ENCODE measurements at regions not wholly inside any gene's neighbourhood (a gene's known extent, or its start where the extent isn't known, plus 50 kb on each side); places are given as distances from the start of the nearest gene placed in this dataset.
"Not testable (repeated sequence)": the region's sequence is repeated elsewhere in the genome, so short reads cannot be mapped to it uniquely, and the experiment has no call there.

- not testable (repeated sequence) for H3K27ac Mint-ChIP-seq; DNase-seq (ENCODE audit: low spot score)
These were observed 130.3 kb upstream of the PLGLB1 start for GRCh38 chr2:87151835-87152493.

GRCh38 chr2:87174454-87174853, 152.8 kb upstream of the PLGLB1 start:
- H3K27ac Mint-ChIP-seq; H3K9me3 Mint-ChIP-seq; intact Hi-C loops (cut with micrococcal nuclease); H3K36me3 Mint-ChIP-seq (ENCODE audit: low read depth); H3K4me3 Mint-ChIP-seq (ENCODE audit: low read depth); H3K4me1 Mint-ChIP-seq (ENCODE audit: low read depth); DNase-seq (ENCODE audit: low spot score); H3K27me3 Mint-ChIP-seq (ENCODE audit: low read depth): not testable (repeated sequence)

More at GRCh38 chr2:87151835-87152493, 130.3 kb upstream of the PLGLB1 start:
- H3K36me3 Mint-ChIP-seq (ENCODE audit: low read depth); H3K4me3 Mint-ChIP-seq (ENCODE audit: low read depth); intact Hi-C loops (cut with micrococcal nuclease); H3K9me3 Mint-ChIP-seq; H3K4me1 Mint-ChIP-seq (ENCODE audit: low read depth); H3K27me3 Mint-ChIP-seq (ENCODE audit: low read depth): not testable (repeated sequence)

GRCh38 chr2:87183373-87183772, 161.7 kb upstream of the PLGLB1 start:
- H3K36me3 Mint-ChIP-seq (ENCODE audit: low read depth); intact Hi-C loops (cut with micrococcal nuclease); H3K4me3 Mint-ChIP-seq (ENCODE audit: low read depth); DNase-seq (ENCODE audit: low spot score); H3K27me3 Mint-ChIP-seq (ENCODE audit: low read depth); H3K4me1 Mint-ChIP-seq (ENCODE audit: low read depth); H3K27ac Mint-ChIP-seq; H3K9me3 Mint-ChIP-seq: not testable (repeated sequence)

GRCh38 chr2:87184260-87184659, 162.6 kb upstream of the PLGLB1 start:
- DNase-seq (ENCODE audit: low spot score); H3K4me1 Mint-ChIP-seq (ENCODE audit: low read depth): not testable (repeated sequence)

GRCh38 chr2:87189214-87189613, 167.6 kb upstream of the PLGLB1 start:
- H3K4me1 Mint-ChIP-seq (ENCODE audit: low read depth); DNase-seq (ENCODE audit: low spot score); H3K4me3 Mint-ChIP-seq (ENCODE audit: low read depth); H3K36me3 Mint-ChIP-seq (ENCODE audit: low read depth); H3K27ac Mint-ChIP-seq; H3K9me3 Mint-ChIP-seq; H3K27me3 Mint-ChIP-seq (ENCODE audit: low read depth); intact Hi-C loops (cut with micrococcal nuclease): not testable (repeated sequence)

More at GRCh38 chr2:87184260-87184659, 162.6 kb upstream of the PLGLB1 start:
- H3K36me3 Mint-ChIP-seq (ENCODE audit: low read depth); intact Hi-C loops (cut with micrococcal nuclease); H3K9me3 Mint-ChIP-seq; H3K4me3 Mint-ChIP-seq (ENCODE audit: low read depth); H3K27ac Mint-ChIP-seq; H3K27me3 Mint-ChIP-seq (ENCODE audit: low read depth): not testable (repeated sequence)

GRCh38 chr2:87193336-87193735, 171.7 kb upstream of the PLGLB1 start:
- H3K27ac Mint-ChIP-seq; H3K9me3 Mint-ChIP-seq; H3K4me1 Mint-ChIP-seq (ENCODE audit: low read depth); DNase-seq (ENCODE audit: low spot score); H3K4me3 Mint-ChIP-seq (ENCODE audit: low read depth); intact Hi-C loops (cut with micrococcal nuclease); H3K27me3 Mint-ChIP-seq (ENCODE audit: low read depth); H3K36me3 Mint-ChIP-seq (ENCODE audit: low read depth): not testable (repeated sequence)

GRCh38 chr2:87194254-87194999, 172.8 kb upstream of the PLGLB1 start:
- H3K9me3 Mint-ChIP-seq; DNase-seq (ENCODE audit: low spot score); H3K36me3 Mint-ChIP-seq (ENCODE audit: low read depth); H3K4me1 Mint-ChIP-seq (ENCODE audit: low read depth); intact Hi-C loops (cut with micrococcal nuclease); H3K4me3 Mint-ChIP-seq (ENCODE audit: low read depth); H3K27me3 Mint-ChIP-seq (ENCODE audit: low read depth); H3K27ac Mint-ChIP-seq: not testable (repeated sequence)

- H3K4me1 Mint-ChIP-seq (ENCODE audit: low read depth); DNase-seq (ENCODE audit: low spot score); H3K27ac Mint-ChIP-seq; intact Hi-C loops (cut with micrococcal nuclease); H3K9me3 Mint-ChIP-seq; H3K4me3 Mint-ChIP-seq (ENCODE audit: low read depth); H3K27me3 Mint-ChIP-seq (ENCODE audit: low read depth); H3K36me3 Mint-ChIP-seq (ENCODE audit: low read depth): not testable (repeated sequence)
These were observed 175.2 kb upstream of the PLGLB1 start for GRCh38 chr2:87196720-87197388.

GRCh38 chr2:87198422-87198821, 176.8 kb upstream of the PLGLB1 start:
- H3K9me3 Mint-ChIP-seq; H3K36me3 Mint-ChIP-seq (ENCODE audit: low read depth); DNase-seq (ENCODE audit: low spot score); H3K4me3 Mint-ChIP-seq (ENCODE audit: low read depth); H3K4me1 Mint-ChIP-seq (ENCODE audit: low read depth); H3K27me3 Mint-ChIP-seq (ENCODE audit: low read depth); H3K27ac Mint-ChIP-seq; intact Hi-C loops (cut with micrococcal nuclease): not testable (repeated sequence)

GRCh38 chr2:87199228-87199627, 177.6 kb upstream of the PLGLB1 start:
- H3K4me1 Mint-ChIP-seq (ENCODE audit: low read depth); H3K27me3 Mint-ChIP-seq (ENCODE audit: low read depth); intact Hi-C loops (cut with micrococcal nuclease): not testable (repeated sequence)

GRCh38 chr2:87204569-87205147, 183.0 kb upstream of the PLGLB1 start:
- DNase-seq (ENCODE audit: low spot score); H3K4me3 Mint-ChIP-seq (ENCODE audit: low read depth); H3K4me1 Mint-ChIP-seq (ENCODE audit: low read depth); H3K27ac Mint-ChIP-seq; H3K9me3 Mint-ChIP-seq; H3K27me3 Mint-ChIP-seq (ENCODE audit: low read depth); H3K36me3 Mint-ChIP-seq (ENCODE audit: low read depth); intact Hi-C loops (cut with micrococcal nuclease): not testable (repeated sequence)

More at GRCh38 chr2:87199228-87199627, 177.6 kb upstream of the PLGLB1 start:
- not testable (repeated sequence) for DNase-seq (ENCODE audit: low spot score); H3K9me3 Mint-ChIP-seq; H3K4me3 Mint-ChIP-seq (ENCODE audit: low read depth); H3K27ac Mint-ChIP-seq; H3K36me3 Mint-ChIP-seq (ENCODE audit: low read depth)

- intact Hi-C loops (cut with micrococcal nuclease); H3K4me3 Mint-ChIP-seq (ENCODE audit: low read depth); H3K27me3 Mint-ChIP-seq (ENCODE audit: low read depth); H3K4me1 Mint-ChIP-seq (ENCODE audit: low read depth); DNase-seq (ENCODE audit: low spot score); H3K9me3 Mint-ChIP-seq; H3K36me3 Mint-ChIP-seq (ENCODE audit: low read depth); H3K27ac Mint-ChIP-seq: not testable (repeated sequence)
These were observed 191.3 kb upstream of the PLGLB1 start for GRCh38 chr2:87212938-87213337.

- H3K27me3 Mint-ChIP-seq (ENCODE audit: low read depth); H3K36me3 Mint-ChIP-seq (ENCODE audit: low read depth); H3K9me3 Mint-ChIP-seq; H3K4me3 Mint-ChIP-seq (ENCODE audit: low read depth); H3K27ac Mint-ChIP-seq; H3K4me1 Mint-ChIP-seq (ENCODE audit: low read depth); DNase-seq (ENCODE audit: low spot score); intact Hi-C loops (cut with micrococcal nuclease): not testable (repeated sequence)
These were observed 195.4 kb upstream of the PLGLB1 start for GRCh38 chr2:87217005-87217404.

Measured in activated T-helper 2 cell treated with anti-CD3 and anti-CD28 coated beads, Interferon-gamma antibody, Interleukin-2, Interleukin-4, amounts not matched to agents 10 μg/mL and 5 μg/mL and 100 μg/mL, durations not matched to agents 14 hours and 24 hours and 36 hours (primary cell).